GM19239 (cell line): ENCODE measurements at regions not wholly inside any gene's neighbourhood (a gene's known extent, or its start where the extent isn't known, plus 50 kb on each side); places are given as distances from the start of the nearest gene placed in this dataset.
"Not testable (repeated sequence)": the region's sequence is repeated elsewhere in the genome, so short reads cannot be mapped to it uniquely, and the experiment has no call there.

ENCODE experiments used
- DNase-seq: peaks from one replicate; pipeline ENCODE4 v3.0.0; 2011; ENCODE audit warnings: low spot score; ENCODE audit not compliant: insufficient read length
- FAIRE-seq: peaks from 2 replicates; lab custom pipeline; 2011; peaks lifted over from hg19 to GRCh38; lab: Jason Lieb, UNC

- DNase-seq (no peak), FAIRE-seq (no peak)
These were observed 266.0 kb upstream of the SDK2 start for GRCh38 chr17:73910206-73910605.

DNA sequence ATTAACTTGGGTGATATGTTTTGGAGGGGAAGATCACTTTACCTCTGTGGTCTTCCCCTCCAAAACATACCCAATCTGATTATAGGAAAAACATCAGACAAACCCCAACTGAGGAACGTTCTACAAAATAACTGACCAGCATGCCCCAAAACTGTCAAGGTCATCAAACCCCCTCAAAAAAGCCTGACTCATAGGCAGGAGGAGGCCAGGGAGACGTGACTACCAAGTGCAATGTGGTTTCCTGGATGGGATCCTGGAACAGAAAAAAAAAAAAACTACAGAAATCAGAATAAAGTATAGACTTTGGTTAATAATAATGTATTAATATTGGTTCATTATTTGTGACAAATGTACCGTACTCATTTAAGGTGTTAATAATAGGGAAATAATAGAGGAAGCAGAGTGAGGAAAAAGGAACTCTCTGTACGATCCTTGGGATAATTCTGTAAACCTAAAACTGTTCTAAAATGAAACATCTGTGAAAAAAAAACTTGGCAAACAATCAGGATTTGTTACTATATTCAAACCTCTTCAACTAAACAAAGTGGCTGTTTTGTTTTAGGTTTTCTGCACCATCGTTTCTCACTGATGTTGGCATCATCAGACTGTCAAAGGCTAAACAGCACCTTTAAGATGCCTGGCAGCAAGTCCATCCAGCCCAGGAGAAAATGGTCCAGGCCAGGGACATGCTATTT is 266.7 kb upstream of the SDK2 start:
- no peak for FAIRE-seq

DNA sequence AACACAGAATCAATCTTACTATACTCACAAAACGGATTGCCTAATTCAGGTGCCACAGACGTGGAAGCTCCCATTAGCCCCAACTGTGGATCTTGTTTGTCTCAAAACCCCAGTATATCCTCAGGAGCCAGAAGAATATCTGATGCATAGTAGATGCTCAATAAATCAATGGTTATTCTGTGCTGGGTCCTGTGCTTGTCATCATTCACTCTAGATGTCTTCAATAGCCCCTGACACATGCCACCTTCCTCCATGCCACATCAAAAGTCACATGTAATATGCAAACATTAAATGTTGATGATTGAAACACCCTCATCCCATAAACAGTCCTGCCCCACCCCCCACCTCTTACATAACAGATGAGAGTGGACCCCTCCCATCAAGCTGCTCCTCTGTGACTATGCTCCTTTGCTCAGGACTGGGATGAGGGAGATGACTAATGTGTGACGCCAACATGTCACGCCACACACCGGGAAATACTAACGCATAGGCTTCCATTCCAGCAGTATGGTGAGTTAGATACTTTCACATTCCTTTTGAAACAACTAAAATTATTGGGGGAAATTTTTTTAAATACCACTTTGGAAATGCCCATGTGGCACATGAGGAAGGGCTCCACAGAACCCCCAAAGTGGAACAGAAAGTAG is 267.6 kb upstream of the SDK2 start:
- DNase-seq: no peak
- FAIRE-seq: no peak

More for the DNA sequence above, 266.7 kb upstream of the SDK2 start:
- DNase-seq: no peak

- DNase-seq: no peak
These were observed 268.1 kb upstream of the SDK2 start for GRCh38 chr17:73912373-73912746.

DNA sequence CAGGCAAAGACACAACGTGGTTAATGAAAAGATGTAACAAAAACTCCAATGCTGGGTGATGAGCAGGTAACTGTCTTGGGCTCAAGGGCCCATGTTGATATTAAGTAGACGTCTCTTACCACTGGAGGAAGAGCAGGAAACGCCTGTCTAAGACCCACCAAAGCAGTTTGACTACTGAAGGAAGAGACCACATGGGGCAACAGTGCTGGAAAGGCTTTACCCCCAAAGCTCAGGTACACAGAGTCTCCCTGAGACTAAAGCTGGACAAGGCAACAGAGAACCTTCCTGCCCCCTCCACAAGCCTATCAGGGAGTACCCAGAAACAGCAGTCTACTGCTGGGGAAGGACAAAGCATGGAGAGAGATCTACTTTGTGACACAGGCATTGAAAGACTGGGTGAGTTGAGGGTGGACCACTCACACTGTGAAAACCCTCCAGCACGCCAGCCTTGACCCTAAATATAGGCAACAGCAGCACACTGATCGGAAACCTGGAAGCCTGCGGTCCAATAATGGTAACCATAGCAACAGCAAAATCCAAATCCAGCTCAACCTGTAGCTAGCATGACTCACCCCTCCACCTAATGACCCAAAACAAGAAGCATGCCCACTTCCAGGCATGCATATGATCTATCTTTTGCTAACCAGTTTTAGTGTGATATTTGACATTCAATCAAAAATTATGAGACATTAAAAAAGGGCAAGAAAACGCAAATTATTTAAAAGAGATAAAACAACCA is 270.5 kb upstream of the SDK2 start:
- FAIRE-seq: no peak
- no peak for DNase-seq

More at GRCh38 chr17:73912373-73912746, 268.1 kb upstream of the SDK2 start:
- FAIRE-seq: no peak

DNA sequence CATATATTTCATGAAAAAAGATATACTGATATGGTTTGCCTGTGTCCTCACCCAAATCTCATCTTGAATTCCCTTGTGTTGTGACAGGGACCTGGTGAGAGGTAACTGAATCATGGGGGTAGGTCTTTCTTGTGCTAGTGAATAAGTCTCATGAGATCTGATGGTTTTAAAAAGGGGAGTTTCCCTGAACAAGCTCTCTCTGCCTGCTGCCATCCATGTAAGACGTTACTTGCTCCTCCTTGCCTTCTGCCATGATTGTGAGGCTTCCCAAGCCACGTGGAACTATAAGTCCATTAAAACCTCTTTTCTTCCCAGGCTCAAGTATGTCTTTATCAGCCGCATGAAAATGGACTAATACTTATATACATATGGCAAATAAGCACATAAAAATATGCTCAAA is 274.8 kb upstream of the SDK2 start:
- not testable (repeated sequence) for DNase-seq, FAIRE-seq

DNA sequence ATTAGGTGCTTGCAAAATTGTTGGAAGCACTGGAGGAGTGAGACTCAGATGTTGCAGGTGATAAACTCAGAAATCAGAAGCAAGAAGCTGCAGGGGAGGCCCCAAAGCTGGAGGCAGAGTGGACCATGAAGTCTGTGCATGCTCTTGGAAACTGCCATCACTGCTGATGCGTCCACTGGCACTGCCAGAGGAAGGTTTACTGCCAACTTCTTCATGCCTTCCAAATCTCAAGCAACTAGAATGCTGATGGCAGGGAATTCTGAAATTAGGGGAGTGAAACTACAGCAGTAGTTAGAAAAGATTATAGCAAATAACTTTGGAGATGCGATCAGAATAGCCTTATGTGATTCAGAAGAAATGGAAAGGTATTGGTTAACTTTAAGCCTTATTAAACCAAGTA is 277.1 kb upstream of the SDK2 start:
- FAIRE-seq (no peak), DNase-seq (no peak)

- no peak for FAIRE-seq
These were observed 279.2 kb upstream of the RPL38 start for GRCh38 chr17:73924114-73924908.

GRCh38 chr17:73924909-73925186 is 278.6 kb upstream of the RPL38 start:
- FAIRE-seq (no peak), DNase-seq (no peak)

More at GRCh38 chr17:73924114-73924908, 279.2 kb upstream of the RPL38 start:
- no peak for DNase-seq

DNA sequence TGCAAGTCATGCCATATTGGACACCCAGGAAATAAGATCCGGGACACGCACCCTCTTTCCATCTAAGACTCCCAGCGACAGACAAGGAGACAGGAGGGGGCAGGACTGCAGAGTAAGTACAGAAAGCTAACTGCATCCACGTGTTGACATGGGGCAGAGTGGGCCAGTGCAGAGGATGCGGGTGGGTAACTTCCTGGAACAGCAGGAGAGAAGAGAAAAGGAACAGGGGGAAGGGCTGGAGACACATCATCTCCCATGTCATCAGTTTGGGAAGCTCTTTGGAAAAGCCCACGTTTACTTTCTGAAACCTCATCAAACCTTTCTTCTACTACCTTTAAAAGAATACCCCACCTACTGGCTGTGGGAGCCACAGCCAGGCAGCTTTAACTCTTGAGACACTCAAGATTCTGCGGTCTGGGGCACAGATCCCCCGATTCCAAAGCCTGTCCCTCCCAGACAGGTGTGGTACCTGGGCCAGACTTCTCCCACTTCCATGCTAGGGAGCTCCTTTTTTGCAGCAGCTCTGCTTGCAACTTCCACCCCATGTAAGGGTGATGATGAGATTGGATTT is 273.5 kb upstream of the RPL38 start:
- DNase-seq (no peak), FAIRE-seq (no peak)

- no peak for FAIRE-seq
These were observed 271.2 kb upstream of the RPL38 start for GRCh38 chr17:73932216-73932749.

GRCh38 chr17:73933164-73933766 is 270.2 kb upstream of the RPL38 start:
- FAIRE-seq (no peak), DNase-seq (no peak)

More at GRCh38 chr17:73932216-73932749, 271.2 kb upstream of the RPL38 start:
- no peak for DNase-seq

- FAIRE-seq (no peak), DNase-seq (no peak)
These were observed 269.6 kb upstream of the RPL38 start for GRCh38 chr17:73933871-73934270.

DNA sequence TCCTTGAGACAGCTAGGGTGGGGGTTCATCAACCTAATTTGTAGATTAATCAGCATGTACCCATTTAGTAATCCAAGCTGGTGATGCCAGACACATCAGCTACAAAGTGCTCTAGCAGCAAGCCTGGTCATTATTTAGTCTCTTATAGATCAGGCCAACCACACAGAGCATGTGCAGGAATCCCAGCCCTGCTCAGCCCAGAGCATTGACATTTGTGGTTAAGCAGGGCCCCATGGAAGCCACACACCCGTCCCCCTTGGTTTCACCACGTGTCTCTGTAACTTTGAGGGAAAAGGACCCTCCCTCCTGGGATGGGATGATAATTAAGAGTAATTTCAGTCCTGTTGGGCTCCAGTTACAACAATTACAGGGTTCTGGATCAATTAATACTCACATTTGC is 268.8 kb upstream of the RPL38 start:
- DNase-seq: no peak
- FAIRE-seq: no peak

- DNase-seq: no peak
- FAIRE-seq: no peak
These were observed 266.4 kb upstream of the RPL38 start for GRCh38 chr17:73936908-73937627.

GRCh38 chr17:73938706-73939105 is 264.8 kb upstream of the RPL38 start:
- FAIRE-seq (no peak), DNase-seq (no peak)

GRCh38 chr17:73939806-73940205 is 263.7 kb upstream of the RPL38 start:
- FAIRE-seq (no peak), DNase-seq (no peak)

DNA sequence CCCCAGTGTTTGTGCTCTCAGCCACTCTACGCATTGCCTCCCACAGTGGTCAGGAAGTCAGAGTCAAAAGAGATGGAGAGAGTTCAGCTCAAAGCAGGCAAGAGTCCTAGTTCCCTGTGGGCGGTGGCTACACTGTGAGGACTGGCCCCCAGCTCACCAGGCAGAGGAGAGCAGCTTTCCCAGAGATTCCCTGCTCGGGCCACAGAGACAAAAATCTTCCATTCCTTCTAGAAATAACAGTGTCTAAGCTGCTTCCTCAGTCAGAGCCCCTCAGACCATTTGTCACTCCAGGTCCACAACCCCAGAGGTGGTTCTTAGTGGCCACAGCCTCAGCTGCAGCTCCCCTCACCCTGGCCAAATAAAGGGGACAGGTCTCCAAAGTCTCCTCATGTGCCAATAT is 263.0 kb upstream of the RPL38 start:
- DNase-seq: no peak
- no peak for FAIRE-seq

GRCh38 chr17:73941919-73942530 is 261.5 kb upstream of the RPL38 start:
- DNase-seq (no peak), FAIRE-seq (no peak)
